Uterus (tissue), 3 donors: ENCODE measurements at regions not wholly inside any gene's neighbourhood (a gene's known extent, or its start where the extent isn't known, plus 50 kb on each side); places are given as distances from the start of the nearest gene placed in this dataset.

Experiments
- DNase-seq, 2 donors: peaks; one replicate each; pipeline ENCODE4 v3.0.0-alpha.2; 2019 to 2020
- H3K27ac ChIP-seq, 2 donors: fragments of 200-600 bp; sonication (generic); 1 replicate in 1 of 2; 2 replicates in 1 of 2; pipeline ENCODE4 v1.5.1; 2016 to 2018
- H3K27me3 ChIP-seq, 2 donors: fragments of 200-600 bp; sonication (generic); one replicate each; pipeline ENCODE4 v1.5.1; 2018 to 2019; ENCODE audit warnings: control low read depth in 1 of 2
- H3K36me3 ChIP-seq, 2 donors: fragments of 200-600 bp; sonication (generic); one replicate each; pipeline ENCODE4 v1.5.1; 2019; ENCODE audit warnings: control low read depth in 1 of 2
- H3K4me1 ChIP-seq, 2 donors: fragments of 200-600 bp; sonication (generic); one replicate each; pipeline ENCODE4 v1.5.1; 2018 to 2019; ENCODE audit warnings: control low read depth in 1 of 2
- H3K4me3 ChIP-seq, 2 donors: fragments of 200-600 bp; sonication (generic); 1 replicate in 1 of 2; 2 replicates in 1 of 2; pipeline ENCODE4 v1.5.1; 2018 to 2019; ENCODE audit warnings: mild to moderate bottlenecking in 1 of 2
- H3K9me3 ChIP-seq, 2 donors: fragments of 200-600 bp; sonication (generic); one replicate each; pipeline ENCODE4 v1.5.1; 2019; ENCODE audit warnings: control low read depth in 1 of 2
- POLR2A ChIP-seq, 2 donors: fragments of 450-650 bp; IDR thresholded peaks; one replicate each; pipeline ENCODE4 v1.6.1; 2016; ENCODE audit warnings: antibody characterized with exemption in 2 of 2, mild to moderate bottlenecking in 1 of 2, moderate library complexity in 1 of 2
- intact Hi-C: fragments of 100-400 bp; cut with DNase I; formaldehyde crosslinking; loops from one replicate; pipeline ENCODE4 v1.15.1; 2023; ENCODE audit warnings: low total_unique reads
- TF ChIP-seq, protein P1 (sequence below), 4 experiments: fragments of 200-600 bp in 2 of 4; fragments of 450-650 bp in 2 of 4; sonication (generic) in 2 of 4; IDR thresholded peaks; one replicate each; pipeline ENCODE4 v1.5.1; 2016 to 2019; ENCODE audit warnings: antibody characterized with exemption in 4 of 4, mild to moderate bottlenecking in 2 of 4, moderate library complexity in 1 of 4
- donor health status: DM: yes; HTN: yes; CAD: no.

DNA sequence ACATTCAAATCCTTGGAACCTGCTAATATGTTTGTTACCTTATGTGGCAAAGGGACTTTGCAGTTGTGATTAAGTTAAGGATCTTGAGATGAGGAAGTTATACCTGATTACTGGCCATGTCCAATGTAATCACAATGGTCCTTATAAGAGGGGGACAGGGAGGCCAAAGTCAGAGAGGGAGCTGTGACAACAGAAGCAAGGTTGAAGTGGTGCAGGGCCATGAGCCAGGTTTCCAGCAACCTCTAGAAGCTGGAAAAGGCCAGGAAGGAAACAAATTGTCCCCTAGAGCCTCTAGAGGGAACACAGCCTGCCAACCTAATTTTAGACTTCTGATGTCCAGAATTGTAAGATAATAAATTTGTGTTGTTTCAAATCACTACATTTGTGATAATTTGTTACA, 334.7 kb upstream of the DACH1 start:
- Histone ChIP-seq H3K27me3 (no peaks in the 10 kb centered on the region), H3K4me3 (no peak overlapping the region), H3K36me3 (no peaks in the 10 kb centered on the region), H3K27ac (no peak overlapping the region), H3K9me3 (no peaks in the 10 kb centered on the region), H3K4me1 (no peaks in the 10 kb centered on the region)
- no peak for TF ChIP-seq POLR2A (IDR thresholded peaks at IDR 0.05)
- TF ChIP-seq, protein P1, sequence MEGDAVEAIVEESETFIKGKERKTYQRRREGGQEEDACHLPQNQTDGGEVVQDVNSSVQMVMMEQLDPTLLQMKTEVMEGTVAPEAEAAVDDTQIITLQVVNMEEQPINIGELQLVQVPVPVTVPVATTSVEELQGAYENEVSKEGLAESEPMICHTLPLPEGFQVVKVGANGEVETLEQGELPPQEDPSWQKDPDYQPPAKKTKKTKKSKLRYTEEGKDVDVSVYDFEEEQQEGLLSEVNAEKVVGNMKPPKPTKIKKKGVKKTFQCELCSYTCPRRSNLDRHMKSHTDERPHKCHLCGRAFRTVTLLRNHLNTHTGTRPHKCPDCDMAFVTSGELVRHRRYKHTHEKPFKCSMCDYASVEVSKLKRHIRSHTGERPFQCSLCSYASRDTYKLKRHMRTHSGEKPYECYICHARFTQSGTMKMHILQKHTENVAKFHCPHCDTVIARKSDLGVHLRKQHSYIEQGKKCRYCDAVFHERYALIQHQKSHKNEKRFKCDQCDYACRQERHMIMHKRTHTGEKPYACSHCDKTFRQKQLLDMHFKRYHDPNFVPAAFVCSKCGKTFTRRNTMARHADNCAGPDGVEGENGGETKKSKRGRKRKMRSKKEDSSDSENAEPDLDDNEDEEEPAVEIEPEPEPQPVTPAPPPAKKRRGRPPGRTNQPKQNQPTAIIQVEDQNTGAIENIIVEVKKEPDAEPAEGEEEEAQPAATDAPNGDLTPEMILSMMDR (IDR thresholded peaks at IDR 0.05): no peak
- intact Hi-C loops: no loop called here
- no peak for DNase-seq

DNA sequence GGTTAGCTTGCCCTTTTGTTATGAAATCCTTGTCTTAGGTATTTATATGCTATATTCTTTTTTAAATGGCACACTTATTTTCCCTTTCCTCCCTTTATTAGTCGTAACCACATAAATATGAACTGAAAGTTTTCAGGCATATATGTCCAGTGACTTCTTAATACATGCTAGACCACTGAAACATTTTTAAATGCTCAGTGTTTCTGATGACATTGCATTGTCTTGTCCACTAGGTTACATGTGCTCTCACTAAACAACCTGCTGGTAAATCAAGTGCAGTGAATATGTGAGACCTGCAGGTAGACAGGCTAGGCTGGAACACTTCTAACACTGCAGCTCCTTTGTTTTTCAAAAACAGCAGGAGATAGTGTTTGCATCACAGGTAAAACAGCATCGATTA, 332.6 kb upstream of the DACH1 start:
- no peak for DNase-seq
- no peak for TF ChIP-seq POLR2A (IDR thresholded peaks at IDR 0.05)
- TF ChIP-seq, protein P1 (IDR thresholded peaks at IDR 0.05): no peak
- Histone ChIP-seq H3K36me3 (no peaks in the 10 kb centered on the region), H3K4me1 (no peaks in the 10 kb centered on the region), H3K9me3 (peaks cover 0 to 3% of the 10 kb centered on the region in 2 donors), H3K27me3 (no peaks in the 10 kb centered on the region), H3K4me3 (no peak overlapping the region), H3K27ac (no peak overlapping the region)
- intact Hi-C loops: no loop called here

DNA sequence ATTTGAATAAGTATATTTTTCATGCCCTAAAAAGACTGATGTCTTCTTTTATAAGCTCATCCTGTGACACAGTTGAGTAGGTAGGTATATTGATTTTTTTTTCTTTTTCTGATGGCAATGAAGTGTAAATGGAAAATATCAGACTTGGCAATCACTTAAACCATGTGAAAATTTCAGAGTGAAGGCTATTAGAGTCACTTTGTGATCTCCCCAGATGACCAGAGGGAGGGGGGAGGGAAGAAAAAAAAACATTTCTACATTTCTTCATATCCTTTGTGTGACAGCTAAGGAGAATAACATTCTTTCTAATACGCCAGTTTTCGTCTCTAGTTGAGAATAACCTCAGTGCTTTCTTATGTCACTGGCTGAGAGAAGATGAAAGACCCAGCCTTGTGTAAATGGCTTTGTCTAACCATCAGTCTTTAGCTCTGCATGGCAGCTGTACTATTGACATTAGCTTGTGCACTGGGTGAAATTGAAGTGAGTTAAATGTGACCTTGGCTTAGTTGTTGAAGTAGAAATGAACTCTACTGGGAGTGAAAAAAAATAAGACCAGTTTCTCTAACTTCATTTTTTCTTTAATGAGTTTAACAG, 332.1 kb upstream of the DACH1 start:
- Histone ChIP-seq H3K36me3 (no peaks in the 10 kb centered on the region), H3K9me3 (peaks cover 0 to 3% of the 10 kb centered on the region in 2 donors), H3K4me1 (no peaks in the 10 kb centered on the region), H3K27ac (no peak overlapping the region), H3K4me3 (no peak overlapping the region), H3K27me3 (no peaks in the 10 kb centered on the region)
- no peak for TF ChIP-seq POLR2A (IDR thresholded peaks at IDR 0.05)
- TF ChIP-seq, protein P1 (IDR thresholded peaks at IDR 0.05): no peak
- no peak for DNase-seq
- intact Hi-C loops: no loop called here

- no peaks in the 10 kb centered on the region for H3K27me3 ChIP-seq
- no peaks in the 10 kb centered on the region for H3K4me1 ChIP-seq
- peaks cover 0 to 3% of the 10 kb centered on the region in 2 donors for H3K9me3 ChIP-seq
- H3K36me3 ChIP-seq: no peaks in the 10 kb centered on the region
- no peak for DNase-seq
- H3K27ac ChIP-seq: no peak overlapping the region
- intact Hi-C loops: no loop called here
- H3K4me3 ChIP-seq: no peak overlapping the region
- TF ChIP-seq, protein P1 (IDR thresholded peaks at IDR 0.05): no peak
- no peak for TF ChIP-seq POLR2A (IDR thresholded peaks at IDR 0.05)
Measured at GRCh38 chr13:72198042-72198441, 331.0 kb upstream of the DACH1 start.

- no peaks in the 10 kb centered on the region for H3K27me3 ChIP-seq
- no peaks in the 10 kb centered on the region for H3K4me1 ChIP-seq
- no peaks in the 10 kb centered on the region for H3K36me3 ChIP-seq
- H3K27ac ChIP-seq: no peak overlapping the region
- H3K9me3 ChIP-seq: peaks cover 0 to 3% of the 10 kb centered on the region in 2 donors
- intact Hi-C loops: no loop called here
- DNase-seq: no peak
- TF ChIP-seq POLR2A (IDR thresholded peaks at IDR 0.05): no peak
- TF ChIP-seq, protein P1 (IDR thresholded peaks at IDR 0.05): no peak
- H3K4me3 ChIP-seq: no peak overlapping the region
Measured at GRCh38 chr13:72195044-72195704, 328.2 kb upstream of the DACH1 start.
